ENCODE measurements at regions not wholly inside any gene's neighbourhood (a gene's known extent, or its start where the extent isn't known, plus 50 kb on each side); places are given as distances from the start of the nearest gene placed in this dataset.

- TF ChIP-seq CTCF (IDR thresholded peaks at IDR 0.05 in 2 of 3, conservative IDR thresholded peaks at IDR 0.05 in 1 of 3; ENCODE audit: insufficient read depth in 2 of 3, low read depth in 1 of 3, low read length in 3 of 3) (no peak), POLR2AphosphoS5 (IDR thresholded peaks at IDR 0.05; ENCODE audit: control insufficient read depth, insufficient read depth, low read depth, low read length) (no peak)
These were observed 349.2 kb downstream of the AASDHPPT start for GRCh38 chr11:106426696-106427095.

Data from K562 (cell line).